Esophagus muscularis mucosa (tissue), 4 donors: ENCODE measurements at regions not wholly inside any gene's neighbourhood (a gene's known extent, or its start where the extent isn't known, plus 50 kb on each side); places are given as distances from the start of the nearest gene placed in this dataset.

ENCODE experiments used
- DNase-seq: peaks from one replicate; pipeline ENCODE4 v3.0.0-alpha.2; 2017; ENCODE audit errors: extremely low spot score
- H3K27ac ChIP-seq, 4 donors: fragments of 200-600 bp; sonication (generic); replicated peaks in 1 of 4; 1 replicate in 3 of 4; 2 replicates in 1 of 4; pipeline ENCODE4 v1.5.1; 2016 to 2019; ENCODE audit warnings: mild to moderate bottlenecking in 1 of 4
- H3K27me3 ChIP-seq, 4 donors: fragments of 200-600 bp; sonication (generic); one replicate each; pipeline versions ENCODE4 v1.5.1 to v1.6.0; 2016 to 2019
- H3K36me3 ChIP-seq, 4 donors: fragments of 200-600 bp; sonication (generic); one replicate each; pipeline ENCODE4 v1.5.1; 2016 to 2019
- H3K4me1 ChIP-seq, 4 donors: fragments of 200-600 bp; sonication (generic); one replicate each; pipeline ENCODE4 v1.5.1; 2016 to 2019
- H3K4me3 ChIP-seq, 4 donors: fragments of 200-600 bp; sonication (generic); 1 replicate in 2 of 4; 2 replicates in 2 of 4; pipeline ENCODE4 v1.5.1; 2016 to 2019; ENCODE audit warnings: mild to moderate bottlenecking in 4 of 4, moderate library complexity in 1 of 4
- H3K9me3 ChIP-seq, 4 donors: fragments of 200-600 bp; sonication (generic); 1 replicate in 3 of 4; 2 replicates in 1 of 4; pipeline ENCODE4 v1.5.1; 2016 to 2019
- EP300 ChIP-seq: sonication (generic); formaldehyde crosslinking; IDR thresholded peaks from one replicate; pipeline ENCODE4 v1.6.1; 2017; ENCODE audit warnings: antibody characterized with exemption
- POLR2A ChIP-seq: fragments of 450-650 bp; IDR thresholded peaks from one replicate; pipeline ENCODE4 v1.6.1; 2017; ENCODE audit warnings: antibody characterized with exemption, moderate library complexity, mild to moderate bottlenecking, low read depth
- POLR2AphosphoS5 ChIP-seq, 2 donors: sonication (generic); formaldehyde crosslinking; IDR thresholded peaks; one replicate each; pipeline ENCODE4 v1.6.1; 2017; ENCODE audit warnings: antibody characterized with exemption in 2 of 2
- WGBS: methylation state at CpG from one replicate; pipeline ENCODE4 v1.1.5; 2018; 5-methylcytosine and 5-hydroxymethylcytosine counted together
- intact Hi-C: fragments of 100-400 bp; cut with DNase I; formaldehyde crosslinking; loops from one replicate; pipeline ENCODE4 v1.15.1; 2023
- TF ChIP-seq, protein P1 (sequence below), 3 experiments: fragments of 200-600 bp in 2 of 3; fragments of 450-650 bp in 1 of 3; sonication (generic) in 2 of 3; IDR thresholded peaks; one replicate each; pipeline ENCODE4 v1.5.1; 2017 to 2019; ENCODE audit warnings: antibody characterized with exemption in 3 of 3, mild to moderate bottlenecking in 2 of 3, moderate library complexity in 1 of 3

DNA sequence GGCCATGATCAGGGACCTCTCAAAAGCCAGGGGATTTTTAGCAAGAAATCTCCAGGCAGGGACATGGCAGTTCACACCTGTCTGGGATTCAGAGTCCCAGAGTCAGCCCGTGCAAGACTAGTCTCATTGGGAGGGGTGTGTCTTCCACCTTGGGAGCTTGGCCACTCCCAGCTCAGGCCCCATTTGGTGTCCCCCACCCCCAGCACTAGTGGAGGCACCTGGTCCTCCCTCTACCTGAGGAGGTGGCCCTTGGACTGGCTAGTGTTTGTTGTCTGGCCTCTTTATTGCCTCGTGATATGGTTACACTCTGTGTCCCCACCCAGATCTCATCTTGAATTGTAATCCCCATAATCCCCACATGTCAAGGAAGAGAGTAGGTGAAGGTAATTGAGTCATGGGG is 140.8 kb upstream of the PHACTR3 start:
- Histone ChIP-seq H3K4me1 (no peaks in the 10 kb centered on the region), H3K4me3 (no peak overlapping the region), H3K9me3 (peaks cover 0 to 11% (median 2%) of the 10 kb centered on the region in 4 donors), H3K27ac (no peak overlapping the region), H3K36me3 (no peaks in the 10 kb centered on the region), H3K27me3 (no peaks in the 10 kb centered on the region)
- no peak for DNase-seq
- 65% methylated on average over 2 of the region's 2 CpGs for WGBS
- intact Hi-C loops: no loop called here
- TF ChIP-seq, protein P1, sequence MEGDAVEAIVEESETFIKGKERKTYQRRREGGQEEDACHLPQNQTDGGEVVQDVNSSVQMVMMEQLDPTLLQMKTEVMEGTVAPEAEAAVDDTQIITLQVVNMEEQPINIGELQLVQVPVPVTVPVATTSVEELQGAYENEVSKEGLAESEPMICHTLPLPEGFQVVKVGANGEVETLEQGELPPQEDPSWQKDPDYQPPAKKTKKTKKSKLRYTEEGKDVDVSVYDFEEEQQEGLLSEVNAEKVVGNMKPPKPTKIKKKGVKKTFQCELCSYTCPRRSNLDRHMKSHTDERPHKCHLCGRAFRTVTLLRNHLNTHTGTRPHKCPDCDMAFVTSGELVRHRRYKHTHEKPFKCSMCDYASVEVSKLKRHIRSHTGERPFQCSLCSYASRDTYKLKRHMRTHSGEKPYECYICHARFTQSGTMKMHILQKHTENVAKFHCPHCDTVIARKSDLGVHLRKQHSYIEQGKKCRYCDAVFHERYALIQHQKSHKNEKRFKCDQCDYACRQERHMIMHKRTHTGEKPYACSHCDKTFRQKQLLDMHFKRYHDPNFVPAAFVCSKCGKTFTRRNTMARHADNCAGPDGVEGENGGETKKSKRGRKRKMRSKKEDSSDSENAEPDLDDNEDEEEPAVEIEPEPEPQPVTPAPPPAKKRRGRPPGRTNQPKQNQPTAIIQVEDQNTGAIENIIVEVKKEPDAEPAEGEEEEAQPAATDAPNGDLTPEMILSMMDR (IDR thresholded peaks at IDR 0.05): no peak
- no peak for TF ChIP-seq EP300
- no peak for TF ChIP-seq POLR2A
- no peak for TF ChIP-seq POLR2AphosphoS5 (IDR thresholded peaks at IDR 0.05)

DNA sequence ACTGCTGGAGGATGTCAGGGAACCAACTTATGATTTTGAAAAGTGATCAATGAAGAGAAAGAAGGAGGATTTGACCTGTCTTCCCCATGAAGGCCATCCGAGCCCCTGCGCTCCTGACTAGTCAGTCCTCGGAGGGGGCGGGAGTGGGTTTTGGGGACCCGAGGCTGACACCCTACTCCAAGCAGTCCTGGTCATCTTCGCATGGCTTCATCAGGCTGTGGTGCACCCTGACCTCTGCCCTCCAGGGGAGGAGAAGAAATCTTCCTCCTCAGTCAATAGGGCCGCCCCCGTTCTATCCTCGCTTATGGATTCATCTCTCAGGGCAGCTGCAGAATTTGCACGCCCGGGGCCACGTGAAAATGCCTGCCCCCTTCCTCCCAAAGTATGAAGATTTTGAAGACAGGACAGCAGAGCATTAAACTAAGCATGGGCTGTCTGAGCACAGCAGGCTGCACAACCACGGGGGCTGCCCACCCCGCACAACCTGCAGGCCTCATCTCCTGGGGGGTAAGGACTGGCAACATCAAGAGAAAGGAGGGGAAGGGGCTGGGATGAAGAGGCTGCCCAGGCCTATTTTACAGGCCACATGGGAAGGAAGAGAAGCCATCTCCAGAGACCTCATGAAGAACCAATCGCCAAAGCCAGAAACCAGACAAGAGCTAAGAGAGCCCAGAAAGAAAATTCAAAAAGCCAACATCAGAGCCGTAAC is 138.1 kb upstream of the PHACTR3 start:
- H3K9me3 ChIP-seq: no peaks in the 10 kb centered on the region
- intact Hi-C loops: no loop called here
- TF ChIP-seq POLR2A (no peak), EP300 (no peak), POLR2AphosphoS5 (IDR thresholded peaks at IDR 0.05) (no peak)
- TF ChIP-seq, protein P1 (IDR thresholded peaks at IDR 0.05): no peak
- H3K4me3 ChIP-seq: no peak overlapping the region
- H3K4me1 ChIP-seq: no peaks in the 10 kb centered on the region
- no peak overlapping the region for H3K27ac ChIP-seq
- H3K27me3 ChIP-seq: peaks cover 0 to 11% (median 0%) of the 10 kb centered on the region in 4 donors
- DNase-seq: no peak
- WGBS: 88% methylated on average over 16 of the region's 16 CpGs
- no peaks in the 10 kb centered on the region for H3K36me3 ChIP-seq

- WGBS: 89% methylated on average over 5 of the region's 5 CpGs
Observed at GRCh38 chr20:59468831-59469230, 135.5 kb upstream of the PHACTR3 start.

GRCh38 chr20:59469267-59470252 is 134.8 kb upstream of the PHACTR3 start:
- WGBS: 77% methylated on average over 34 of the region's 34 CpGs

More at GRCh38 chr20:59468831-59469230, 135.5 kb upstream of the PHACTR3 start:
- Histone ChIP-seq H3K27ac (no peak overlapping the region), H3K9me3 (no peaks in the 10 kb centered on the region), H3K4me1 (no peaks in the 10 kb centered on the region), H3K36me3 (no peaks in the 10 kb centered on the region), H3K27me3 (peaks cover 0 to 18% (median 0%) of the 10 kb centered on the region in 4 donors), H3K4me3 (no peak overlapping the region)
- no peak for DNase-seq
- TF ChIP-seq, protein P1 (IDR thresholded peaks at IDR 0.05): no peak
- no peak for TF ChIP-seq POLR2A
- no peak for TF ChIP-seq POLR2AphosphoS5 (IDR thresholded peaks at IDR 0.05)
- TF ChIP-seq EP300: no peak
- intact Hi-C loops: no loop called here

More at GRCh38 chr20:59469267-59470252, 134.8 kb upstream of the PHACTR3 start:
- TF ChIP-seq EP300 (no peak), POLR2A (no peak), POLR2AphosphoS5 (IDR thresholded peaks at IDR 0.05) (no peak)
- TF ChIP-seq, protein P1 (IDR thresholded peaks at IDR 0.05): no peak
- Histone ChIP-seq H3K27ac (no peak overlapping the region), H3K36me3 (no peaks in the 10 kb centered on the region), H3K4me1 (no peaks in the 10 kb centered on the region), H3K9me3 (no peaks in the 10 kb centered on the region), H3K4me3 (no peak overlapping the region), H3K27me3 (peaks cover 0 to 18% (median 0%) of the 10 kb centered on the region in 4 donors)
- DNase-seq: no peak
- intact Hi-C loops: no loop called here
